ENCODE measurements at regions not wholly inside any gene's neighbourhood (a gene's known extent, or its start where the extent isn't known, plus 50 kb on each side); places are given as distances from the start of the nearest gene placed in this dataset.

- TF ChIP-seq POLR2A (IDR thresholded peaks at IDR 0.05; ENCODE audit: low read depth, low read length), result no peak
- TF ChIP-seq POLR2AphosphoS5 (IDR thresholded peaks at IDR 0.05; ENCODE audit: low read depth, low read length), result no peak
Observed at GRCh38 chr5:35384658-35385057, 154.4 kb upstream of the PRLR start.
